CD4-positive, CD25-positive, alpha-beta regulatory T cell (primary cell): ENCODE measurements at regions not wholly inside any gene's neighbourhood (a gene's known extent, or its start where the extent isn't known, plus 50 kb on each side); places are given as distances from the start of the nearest gene placed in this dataset.

Experiments
- ATAC-seq, 2 donors: fragments of 150-1000 bp; cut with Tn5 transposase; one replicate each; pipeline ENCODE4 v1.10.0; 2021; ENCODE audit warnings: low read depth in 2 of 2, moderate number of reproducible peaks in 2 of 2, moderate library complexity in 1 of 2
- DNase-seq, 3 donors: peaks; one replicate each; pipeline versions ENCODE4 v3.0.0 to v3.0.0-alpha.2; 2012 to 2022; ENCODE audit warnings: mixed read lengths in 1 of 3
- H3K27ac ChIP-seq: one replicate; pipeline ENCODE4 v1.7.0; 2013; ENCODE audit warnings: mild to moderate bottlenecking, low read length; ENCODE audit not compliant: insufficient read depth, poor library complexity, severe bottlenecking
- H3K27me3 ChIP-seq: one replicate; pipeline ENCODE4 v1.7.0; 2013; ENCODE audit warnings: low read length; ENCODE audit not compliant: control insufficient read depth, insufficient read depth
- H3K36me3 ChIP-seq: one replicate; pipeline ENCODE4 v1.7.0; 2013; ENCODE audit warnings: mild to moderate bottlenecking, low read length, moderate library complexity; ENCODE audit not compliant: control insufficient read depth, insufficient read depth
- H3K4me1 ChIP-seq: 2 replicates; pipeline ENCODE4 v1.7.0; 2013; ENCODE audit warnings: mild to moderate bottlenecking, low read length; ENCODE audit not compliant: insufficient read depth, control insufficient read depth, poor library complexity, severe bottlenecking
- H3K4me3 ChIP-seq: one replicate; pipeline ENCODE4 v1.7.0; 2013; ENCODE audit warnings: low read depth, mild to moderate bottlenecking, low read length, moderate library complexity
- H3K9me3 ChIP-seq, 2 experiments: 1 replicate in 1 of 2; 2 replicates in 1 of 2; pipeline ENCODE4 v1.7.0; 2013; ENCODE audit warnings: low read length in 2 of 2, mild to moderate bottlenecking in 1 of 2, moderate library complexity in 1 of 2; ENCODE audit not compliant: control insufficient read depth in 2 of 2
- H3K27ac Mint-ChIP-seq, 3 donors: one replicate each; pipeline ENCODE4 v1.8.0; 2020 to 2022; ENCODE audit warnings: mild to moderate bottlenecking in 3 of 3, mixed read lengths in 3 of 3, moderate library complexity in 2 of 3
- H3K27me3 Mint-ChIP-seq: one replicate; pipeline ENCODE4 v1.8.0; 2022; ENCODE audit warnings: mild to moderate bottlenecking, mixed read lengths
- H3K36me3 Mint-ChIP-seq: one replicate; pipeline ENCODE4 v1.8.0; 2020; ENCODE audit warnings: mixed read lengths
- H3K4me1 Mint-ChIP-seq, 4 donors: one replicate each; pipeline ENCODE4 v1.8.0; 2020 to 2022; ENCODE audit warnings: mixed read lengths in 4 of 4, mild to moderate bottlenecking in 1 of 4
- H3K4me3 Mint-ChIP-seq, 4 donors: one replicate each; pipeline ENCODE4 v1.8.0; 2020 to 2022; ENCODE audit warnings: mild to moderate bottlenecking in 4 of 4, mixed read lengths in 4 of 4, moderate library complexity in 3 of 4
- H3K9me3 Mint-ChIP-seq, 7 donors: one replicate each; pipeline ENCODE4 v1.8.0; 2020 to 2022; ENCODE audit warnings: mixed read lengths in 7 of 7, mild to moderate bottlenecking in 3 of 7, moderate library complexity in 2 of 7

DNA sequence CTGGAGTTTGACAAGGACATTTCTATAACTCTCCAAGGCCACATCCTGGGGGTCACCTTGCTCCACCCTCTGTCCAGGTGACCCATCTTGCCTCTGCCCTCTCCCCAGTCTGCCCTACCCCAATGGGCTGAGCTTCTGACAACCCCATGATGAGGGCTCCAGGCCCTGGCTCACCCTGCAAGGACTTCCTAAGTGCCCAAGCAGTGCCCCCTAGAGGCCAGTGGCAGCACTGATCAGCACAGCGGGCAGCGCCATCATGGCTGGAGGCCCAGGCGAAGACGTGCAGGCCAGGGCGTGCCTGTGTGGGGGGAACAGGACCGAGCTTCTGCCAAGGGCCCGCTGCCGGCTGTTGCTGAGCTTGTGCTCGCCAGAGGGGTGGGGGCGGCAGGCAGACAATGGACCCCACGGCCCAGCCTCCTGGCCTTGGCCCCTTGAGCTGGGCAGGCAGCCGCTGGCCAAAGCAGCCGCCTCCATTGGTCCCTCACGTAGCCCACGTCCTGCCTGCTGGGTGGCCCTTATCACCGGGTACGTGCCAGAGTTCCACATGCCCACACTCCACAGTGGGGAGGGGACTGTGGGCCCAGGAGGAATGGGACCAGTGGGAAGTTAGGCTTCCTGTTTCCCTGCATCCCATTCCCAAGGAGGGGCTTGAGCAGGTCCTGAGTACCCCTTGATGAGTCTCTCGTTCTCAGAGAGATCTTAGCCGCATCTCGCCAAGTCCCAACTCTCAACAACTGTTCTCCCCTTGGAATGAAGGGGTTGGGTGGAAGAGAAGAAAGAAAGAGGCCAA lies 64.3 kb downstream of the MRPL14 start:
- H3K4me1 Mint-ChIP-seq: peaks cover 0 to 3% (median 0%) of the 10 kb centered on the region in 4 donors
- no peak overlapping the region for H3K27ac Mint-ChIP-seq
- peaks cover 3% of the 10 kb centered on the region for H3K36me3 Mint-ChIP-seq
- ATAC-seq: no peak
- peaks cover 21% of the 10 kb centered on the region for H3K27me3 Mint-ChIP-seq
- Histone ChIP-seq H3K9me3 (peaks cover 0 to 3% of the 10 kb centered on the region in 2 experiments), H3K4me1 (no peaks in the 10 kb centered on the region), H3K36me3 (no peaks in the 10 kb centered on the region), H3K27me3 (no peaks in the 10 kb centered on the region), H3K27ac (no peak overlapping the region), H3K4me3 (no peak overlapping the region)
- peak in 1 of 3 donors; percentile 44 for DNase-seq
- H3K9me3 Mint-ChIP-seq: peaks cover 0 to 3% (median 0%) of the 10 kb centered on the region in 7 donors
- H3K4me3 Mint-ChIP-seq: no peak overlapping the region

DNA sequence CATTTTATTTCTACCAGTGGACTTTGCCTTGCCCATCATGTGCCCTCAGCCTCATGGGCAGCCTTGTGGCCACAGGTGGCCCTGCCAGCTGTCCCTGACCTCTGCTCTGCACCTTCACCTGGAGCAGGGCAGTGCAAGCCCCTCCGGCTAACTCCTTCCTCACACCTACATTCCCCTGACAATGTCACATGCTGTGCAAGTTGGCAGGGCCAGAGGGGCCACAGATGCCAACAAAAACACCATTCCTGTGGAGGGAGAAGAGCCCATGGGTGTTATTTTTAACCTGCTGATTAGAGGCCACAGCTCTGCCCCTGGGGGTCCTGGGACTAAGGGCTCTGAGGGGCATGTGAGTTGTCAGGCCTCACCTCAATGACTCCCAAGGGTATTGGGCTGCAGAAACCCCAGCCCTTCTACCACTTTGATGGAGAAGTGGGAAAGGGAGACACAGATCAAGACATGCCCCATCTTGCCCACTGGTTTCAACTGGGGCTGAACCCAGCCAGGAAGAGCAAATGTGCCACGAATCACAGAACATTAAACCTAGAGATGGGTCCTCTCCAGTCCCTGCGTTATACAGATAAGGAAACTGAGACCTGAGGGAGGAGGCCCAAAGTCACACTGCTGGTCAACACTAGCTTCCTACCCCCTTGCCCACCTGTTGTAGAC lies 65.0 kb downstream of the MRPL14 start:
- Mint-ChIP-seq H3K36me3 (peaks cover 3% of the 10 kb centered on the region), H3K27me3 (peaks cover 21% of the 10 kb centered on the region), H3K4me1 (peaks cover 0 to 6% (median 0%) of the 10 kb centered on the region in 4 donors), H3K27ac (no peak overlapping the region), H3K4me3 (no peak overlapping the region), H3K9me3 (peaks cover 0 to 3% (median 0%) of the 10 kb centered on the region in 7 donors)
- Histone ChIP-seq H3K27me3 (no peaks in the 10 kb centered on the region), H3K9me3 (peaks cover 0 to 3% of the 10 kb centered on the region in 2 experiments), H3K4me1 (no peaks in the 10 kb centered on the region), H3K27ac (no peak overlapping the region), H3K4me3 (no peak overlapping the region), H3K36me3 (no peaks in the 10 kb centered on the region)
- ATAC-seq (no peak), DNase-seq (no peak)

- Histone ChIP-seq H3K27ac (no peak overlapping the region), H3K27me3 (no peaks in the 10 kb centered on the region), H3K4me3 (no peak overlapping the region), H3K36me3 (no peaks in the 10 kb centered on the region), H3K9me3 (peaks cover 0 to 3% of the 10 kb centered on the region in 2 experiments), H3K4me1 (no peaks in the 10 kb centered on the region)
- Mint-ChIP-seq H3K4me3 (no peak overlapping the region), H3K36me3 (peaks cover 3% of the 10 kb centered on the region), H3K9me3 (peaks cover 0 to 3% (median 0%) of the 10 kb centered on the region in 7 donors), H3K27me3 (peaks cover 22% of the 10 kb centered on the region), H3K4me1 (peaks cover 0 to 6% (median 0%) of the 10 kb centered on the region in 4 donors), H3K27ac (no peak overlapping the region)
- ATAC-seq: no peak
- DNase-seq: no peak
Observed at GRCh38 chr6:44061375-44062104, 65.7 kb downstream of the MRPL14 start.

DNA sequence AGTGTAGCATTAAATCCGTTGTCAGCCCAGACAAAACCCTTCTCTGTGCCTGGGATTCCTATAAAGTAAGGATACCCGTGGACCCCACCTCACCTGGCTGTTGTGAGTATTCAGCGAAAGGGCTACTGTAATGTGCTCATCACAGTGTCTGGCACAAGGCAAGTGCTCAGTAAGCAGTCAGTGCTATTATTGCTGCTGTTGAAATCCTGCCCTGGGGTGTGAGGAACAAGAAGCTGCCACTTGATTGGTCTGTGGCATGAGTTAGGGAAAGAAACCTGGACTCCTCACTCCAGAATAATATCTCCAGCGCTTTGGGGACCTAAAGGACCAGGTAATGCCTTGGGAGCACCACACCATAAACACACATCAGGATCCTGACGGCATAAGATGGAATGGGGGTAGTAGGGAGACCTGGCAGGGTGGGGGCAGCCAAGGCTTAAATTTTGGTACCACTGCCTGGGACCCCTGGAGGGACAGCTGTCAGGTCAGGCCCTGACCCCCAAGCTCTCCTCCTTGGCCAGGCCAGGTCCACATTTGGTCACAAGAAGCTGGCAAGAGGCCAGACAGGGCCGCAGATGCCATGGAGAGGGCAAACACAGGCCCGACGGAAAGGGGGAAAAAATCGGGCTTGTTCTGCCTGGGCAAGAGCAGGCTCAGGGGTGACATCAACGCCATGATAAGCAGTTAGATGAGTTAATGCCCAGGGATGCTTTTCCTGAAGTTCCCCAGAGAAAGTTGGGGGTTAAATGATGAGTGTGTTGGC lies 66.5 kb downstream of the MRPL14 start:
- peaks cover 0 to 6% (median 0%) of the 10 kb centered on the region in 4 donors for H3K4me1 Mint-ChIP-seq
- Histone ChIP-seq H3K4me3 (no peak overlapping the region), H3K36me3 (no peaks in the 10 kb centered on the region), H3K9me3 (peaks cover 0 to 3% of the 10 kb centered on the region in 2 experiments), H3K4me1 (no peaks in the 10 kb centered on the region), H3K27ac (no peak overlapping the region), H3K27me3 (no peaks in the 10 kb centered on the region)
- DNase-seq (no peak), ATAC-seq (no peak)
- H3K9me3 Mint-ChIP-seq: peaks cover 0 to 3% (median 0%) of the 10 kb centered on the region in 7 donors
- H3K27ac Mint-ChIP-seq: no peak overlapping the region
- H3K36me3 Mint-ChIP-seq: peaks cover 3% of the 10 kb centered on the region
- no peak overlapping the region for H3K4me3 Mint-ChIP-seq
- peaks cover 27% of the 10 kb centered on the region for H3K27me3 Mint-ChIP-seq

DNA sequence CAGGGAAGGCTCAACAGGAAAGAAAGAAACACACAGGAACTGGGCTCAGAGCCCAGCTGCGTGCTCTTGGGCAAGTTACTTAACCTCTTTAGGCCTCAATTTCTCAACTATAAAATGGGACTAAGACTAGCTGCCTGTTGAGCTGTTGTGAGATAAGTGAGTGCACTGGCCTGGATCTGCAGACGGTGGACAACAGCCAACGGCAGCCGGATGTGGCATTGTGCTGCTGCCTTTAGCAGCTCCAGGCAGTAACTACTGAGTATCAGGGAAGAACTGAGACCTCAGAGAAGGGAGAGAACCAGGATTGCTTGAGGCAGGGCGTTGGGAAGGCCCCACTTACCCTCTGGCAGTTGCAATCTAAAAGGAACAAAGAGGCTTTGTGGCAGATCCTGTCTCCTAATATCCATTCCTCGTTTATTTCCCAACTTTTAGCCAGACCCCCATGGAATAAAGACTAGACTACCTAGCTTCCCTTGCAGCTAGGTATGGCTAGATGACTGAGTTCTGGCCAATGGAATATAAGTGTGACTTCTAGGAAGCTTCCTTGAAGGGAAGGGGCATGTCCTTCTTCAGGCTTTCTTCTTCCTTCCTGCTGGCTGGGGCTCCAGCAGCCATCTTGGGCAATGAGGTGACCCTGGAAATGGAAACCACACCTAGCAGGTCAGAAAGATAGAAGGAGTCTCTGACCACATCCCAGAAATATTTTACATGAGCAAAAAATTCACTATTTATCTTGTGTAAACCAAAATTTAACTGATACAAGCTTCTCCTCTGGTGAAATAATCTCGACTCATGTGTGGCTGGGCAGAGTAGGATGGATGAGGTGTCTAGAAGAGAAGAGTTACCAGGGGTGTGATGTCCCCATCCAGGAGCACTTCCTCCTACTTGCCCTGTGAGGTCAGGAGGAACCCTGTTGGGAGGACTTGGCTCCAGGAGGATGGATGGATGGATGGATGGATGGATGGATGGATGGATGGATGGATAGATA lies 67.6 kb downstream of the MRPL14 start:
- Histone ChIP-seq H3K36me3 (no peaks in the 10 kb centered on the region), H3K27ac (no peak overlapping the region), H3K4me3 (no peak overlapping the region), H3K27me3 (no peaks in the 10 kb centered on the region), H3K9me3 (peaks cover 0 to 3% of the 10 kb centered on the region in 2 experiments), H3K4me1 (no peaks in the 10 kb centered on the region)
- Mint-ChIP-seq H3K36me3 (peaks cover 3% of the 10 kb centered on the region), H3K4me3 (no peak overlapping the region), H3K4me1 (peaks cover 0 to 6% (median 0%) of the 10 kb centered on the region in 4 donors), H3K9me3 (peaks cover 0 to 3% (median 0%) of the 10 kb centered on the region in 7 donors), H3K27me3 (peaks cover 27% of the 10 kb centered on the region), H3K27ac (peak overlapping the region in 2 of 3 donors; percentile 6 to 26)
- DNase-seq: no peak
- no peak for ATAC-seq

- H3K9me3 Mint-ChIP-seq: peaks cover 0 to 3% (median 0%) of the 10 kb centered on the region in 7 donors
- no peak for DNase-seq
Observed at GRCh38 chr6:44058617-44059358, 68.5 kb downstream of the MRPL14 start.

More at GRCh38 chr6:44058617-44059358, 68.5 kb downstream of the MRPL14 start:
- Mint-ChIP-seq H3K27ac (no peak overlapping the region), H3K4me1 (peaks cover 0 to 6% (median 0%) of the 10 kb centered on the region in 4 donors), H3K4me3 (no peak overlapping the region), H3K27me3 (peaks cover 27% of the 10 kb centered on the region), H3K36me3 (peaks cover 3% of the 10 kb centered on the region)
- no peaks in the 10 kb centered on the region for H3K4me1 ChIP-seq
- no peak overlapping the region for H3K4me3 ChIP-seq
- ATAC-seq: peak; percentile 51 to 55
- H3K27me3 ChIP-seq: no peaks in the 10 kb centered on the region
- peaks cover 0 to 3% of the 10 kb centered on the region in 2 experiments for H3K9me3 ChIP-seq
- H3K27ac ChIP-seq: no peak overlapping the region
- H3K36me3 ChIP-seq: no peaks in the 10 kb centered on the region
